ENCODE measurements at regions not wholly inside any gene's neighbourhood (a gene's known extent, or its start where the extent isn't known, plus 50 kb on each side); places are given as distances from the start of the nearest gene placed in this dataset.

DNA sequence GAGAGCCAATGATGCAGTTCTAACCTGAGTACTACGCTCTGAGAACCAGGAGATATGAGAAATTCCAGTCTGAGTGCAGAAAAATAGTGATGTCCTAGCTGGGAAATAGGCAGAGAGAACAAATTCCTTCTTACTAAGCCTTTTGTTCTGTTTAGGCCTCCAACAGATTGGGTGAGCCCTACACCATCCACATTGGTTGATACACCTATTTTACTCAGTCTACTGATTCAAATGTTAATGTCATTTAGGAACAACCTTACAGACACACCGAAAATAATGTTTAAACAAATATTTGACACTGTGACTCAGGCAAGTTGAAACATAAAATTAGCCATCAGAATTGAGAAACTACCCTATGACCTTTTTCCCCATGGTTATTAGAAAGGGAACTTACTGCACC lies 333.9 kb upstream of the IZUMO3 start:
- TF ChIP-seq, protein P1, sequence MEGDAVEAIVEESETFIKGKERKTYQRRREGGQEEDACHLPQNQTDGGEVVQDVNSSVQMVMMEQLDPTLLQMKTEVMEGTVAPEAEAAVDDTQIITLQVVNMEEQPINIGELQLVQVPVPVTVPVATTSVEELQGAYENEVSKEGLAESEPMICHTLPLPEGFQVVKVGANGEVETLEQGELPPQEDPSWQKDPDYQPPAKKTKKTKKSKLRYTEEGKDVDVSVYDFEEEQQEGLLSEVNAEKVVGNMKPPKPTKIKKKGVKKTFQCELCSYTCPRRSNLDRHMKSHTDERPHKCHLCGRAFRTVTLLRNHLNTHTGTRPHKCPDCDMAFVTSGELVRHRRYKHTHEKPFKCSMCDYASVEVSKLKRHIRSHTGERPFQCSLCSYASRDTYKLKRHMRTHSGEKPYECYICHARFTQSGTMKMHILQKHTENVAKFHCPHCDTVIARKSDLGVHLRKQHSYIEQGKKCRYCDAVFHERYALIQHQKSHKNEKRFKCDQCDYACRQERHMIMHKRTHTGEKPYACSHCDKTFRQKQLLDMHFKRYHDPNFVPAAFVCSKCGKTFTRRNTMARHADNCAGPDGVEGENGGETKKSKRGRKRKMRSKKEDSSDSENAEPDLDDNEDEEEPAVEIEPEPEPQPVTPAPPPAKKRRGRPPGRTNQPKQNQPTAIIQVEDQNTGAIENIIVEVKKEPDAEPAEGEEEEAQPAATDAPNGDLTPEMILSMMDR (IDR thresholded peaks at IDR 0.05; ENCODE audit: low read depth, low read length): no peak
- no peak for TF ChIP-seq EZH2phosphoT487 (IDR thresholded peaks at IDR 0.05; ENCODE audit: low read depth)

Measured in OCI-LY3 (cell line).